GM12873 (cell line): ENCODE measurements at regions not wholly inside any gene's neighbourhood (a gene's known extent, or its start where the extent isn't known, plus 50 kb on each side); places are given as distances from the start of the nearest gene placed in this dataset.

Experiments used
- TF ChIP-seq, protein P1 (sequence below): IDR thresholded peaks from 2 replicates; pipeline ENCODE4 v1.5.1; 2012; ENCODE audit warnings: low read depth, mild to moderate bottlenecking, moderate library complexity, low read length, control low read depth; ENCODE audit not compliant: insufficient read depth; ENCODE audit errors: missing control alignments

DNA sequence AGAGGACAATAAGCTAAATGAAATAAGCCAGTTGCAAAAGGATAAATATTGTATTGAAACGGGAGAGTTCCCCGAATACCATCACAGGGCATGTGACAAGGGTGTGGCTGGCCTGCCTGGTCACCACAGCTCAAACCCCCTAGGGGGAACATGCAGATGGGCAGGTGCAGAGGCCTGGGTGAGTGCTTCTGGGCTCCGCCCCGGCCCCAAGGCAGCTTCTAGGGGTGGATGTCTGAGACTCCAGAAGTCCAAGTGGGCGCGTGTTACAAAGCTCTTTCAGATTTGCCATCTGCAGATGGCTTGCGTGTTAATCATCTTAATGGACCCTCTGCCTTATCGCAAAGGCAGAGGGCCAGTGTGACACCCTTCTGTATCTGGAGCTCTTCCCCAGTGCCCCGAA lies 559.2 kb upstream of the IMPG1 start:
- TF ChIP-seq, protein P1, sequence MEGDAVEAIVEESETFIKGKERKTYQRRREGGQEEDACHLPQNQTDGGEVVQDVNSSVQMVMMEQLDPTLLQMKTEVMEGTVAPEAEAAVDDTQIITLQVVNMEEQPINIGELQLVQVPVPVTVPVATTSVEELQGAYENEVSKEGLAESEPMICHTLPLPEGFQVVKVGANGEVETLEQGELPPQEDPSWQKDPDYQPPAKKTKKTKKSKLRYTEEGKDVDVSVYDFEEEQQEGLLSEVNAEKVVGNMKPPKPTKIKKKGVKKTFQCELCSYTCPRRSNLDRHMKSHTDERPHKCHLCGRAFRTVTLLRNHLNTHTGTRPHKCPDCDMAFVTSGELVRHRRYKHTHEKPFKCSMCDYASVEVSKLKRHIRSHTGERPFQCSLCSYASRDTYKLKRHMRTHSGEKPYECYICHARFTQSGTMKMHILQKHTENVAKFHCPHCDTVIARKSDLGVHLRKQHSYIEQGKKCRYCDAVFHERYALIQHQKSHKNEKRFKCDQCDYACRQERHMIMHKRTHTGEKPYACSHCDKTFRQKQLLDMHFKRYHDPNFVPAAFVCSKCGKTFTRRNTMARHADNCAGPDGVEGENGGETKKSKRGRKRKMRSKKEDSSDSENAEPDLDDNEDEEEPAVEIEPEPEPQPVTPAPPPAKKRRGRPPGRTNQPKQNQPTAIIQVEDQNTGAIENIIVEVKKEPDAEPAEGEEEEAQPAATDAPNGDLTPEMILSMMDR, result no peak

DNA sequence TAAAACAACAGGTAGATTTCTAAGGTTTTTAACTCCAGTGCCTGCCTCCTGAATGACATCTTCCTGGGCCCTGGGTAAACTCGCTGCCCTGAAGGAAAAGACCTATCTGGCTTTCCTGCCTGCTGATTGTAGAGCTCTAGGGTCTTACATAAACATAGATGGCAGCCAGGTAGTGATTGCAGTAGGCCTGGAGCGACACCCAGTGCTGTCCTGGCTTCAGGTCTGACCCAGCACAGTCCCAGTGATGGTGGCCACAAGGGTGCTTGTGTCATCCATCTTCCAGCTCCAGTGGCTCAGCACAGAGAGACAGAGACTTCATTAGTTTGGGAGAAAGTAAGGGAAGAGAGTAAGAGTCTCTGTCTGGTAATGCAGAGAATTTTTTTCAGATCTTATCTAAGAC lies 542.9 kb upstream of the IMPG1 start:
- TF ChIP-seq, protein P1, result no peak

DNA sequence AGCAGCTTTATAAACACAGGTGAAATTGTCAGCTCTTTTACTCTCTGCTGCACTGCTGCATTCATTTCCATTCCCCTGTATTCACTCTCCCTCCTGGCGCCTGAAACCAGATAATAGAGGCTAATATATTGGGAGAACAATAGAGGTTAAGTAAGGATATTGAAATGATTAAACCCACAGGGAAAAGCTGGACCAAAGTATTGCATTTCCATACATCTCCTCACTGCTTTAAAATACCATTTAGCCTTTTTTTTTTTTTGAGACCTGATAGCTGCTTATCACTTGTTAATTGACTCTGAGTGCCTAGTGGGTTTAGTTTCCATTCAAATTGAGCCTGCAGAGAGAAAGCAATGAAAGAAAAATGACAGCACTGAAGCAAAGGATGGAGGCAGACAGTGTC lies 540.5 kb upstream of the IMPG1 start:
- TF ChIP-seq, protein P1, result no peak

DNA sequence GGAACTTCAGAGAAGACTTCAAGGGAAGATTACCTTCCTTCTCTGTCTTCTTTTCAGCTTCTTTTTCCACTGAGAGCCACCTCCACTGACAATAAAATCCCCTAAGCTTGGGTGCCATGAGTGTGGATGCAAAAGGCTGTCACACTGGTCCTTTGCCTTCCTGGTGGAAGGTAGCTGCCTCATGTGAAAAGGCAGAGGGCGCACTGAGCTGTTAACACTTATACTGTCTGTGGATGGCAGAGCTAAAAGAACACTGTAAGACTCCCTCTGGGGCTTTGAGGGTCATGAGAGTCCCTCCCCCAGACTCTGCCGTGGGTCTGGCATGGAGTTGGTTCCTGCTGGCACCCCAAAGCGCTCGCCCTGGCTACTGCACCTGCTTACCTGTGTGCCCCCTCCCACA lies 536.7 kb upstream of the IMPG1 start:
- TF ChIP-seq, protein P1, result no peak

DNA sequence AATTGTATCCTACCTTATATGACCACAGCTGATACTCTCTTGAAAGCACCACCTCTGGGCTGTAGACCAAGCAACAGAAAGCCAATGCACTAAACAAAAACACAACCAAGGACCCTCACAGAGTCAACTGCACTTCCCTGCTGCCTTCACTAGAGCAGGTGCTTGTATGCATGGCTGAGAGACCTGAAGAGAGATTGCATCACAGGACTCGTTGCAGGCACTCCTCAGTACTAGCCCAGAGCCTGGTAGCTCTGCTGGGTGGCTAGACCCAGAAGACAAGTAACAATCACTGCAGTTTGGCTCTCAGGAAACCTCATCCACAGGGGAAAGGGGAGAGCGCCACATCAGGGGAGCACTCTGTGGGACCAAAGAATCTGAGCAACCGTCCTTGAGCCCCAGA lies 521.6 kb upstream of the IMPG1 start:
- TF ChIP-seq, protein P1, result no peak

DNA sequence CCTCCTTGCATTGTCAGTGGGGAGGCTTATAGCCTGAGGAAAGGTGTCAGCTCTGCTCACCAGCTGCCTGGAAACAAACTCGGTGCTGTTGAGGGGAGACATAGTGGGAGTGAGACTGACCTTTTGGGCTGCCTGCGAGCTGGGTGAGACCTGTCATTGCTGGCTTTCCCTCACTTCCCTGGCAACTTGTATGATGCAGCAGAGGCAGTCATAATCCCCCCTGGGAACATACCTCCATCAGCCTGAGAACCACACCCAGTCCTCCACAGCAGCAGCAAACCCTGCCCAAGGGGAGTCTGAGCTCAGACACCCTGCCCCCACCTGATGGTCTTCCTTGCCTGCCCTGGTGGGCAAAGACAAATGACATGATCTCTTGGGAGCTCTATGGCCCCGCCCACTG lies 521.2 kb upstream of the IMPG1 start:
- TF ChIP-seq, protein P1, result no peak

DNA sequence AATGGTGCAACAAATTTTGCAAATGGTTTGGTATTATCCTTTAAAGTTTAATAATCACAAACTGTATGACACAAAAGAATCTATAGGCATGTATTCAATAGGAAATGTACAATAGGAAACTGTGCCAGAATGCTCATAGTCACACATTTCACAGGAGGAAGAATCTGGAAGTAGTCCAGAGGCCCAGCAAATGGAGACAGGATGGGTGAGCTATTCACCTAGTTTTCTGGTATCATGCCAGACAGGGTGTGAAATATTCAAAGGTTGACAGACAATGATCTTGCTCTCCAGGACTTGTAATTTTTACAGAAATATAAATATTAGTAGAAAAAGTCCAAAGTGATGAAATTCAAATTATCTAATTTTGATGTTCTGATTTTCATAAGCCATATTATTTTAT lies 520.1 kb upstream of the IMPG1 start:
- TF ChIP-seq, protein P1, result no peak
